ENCODE measurements at regions not wholly inside any gene's neighbourhood (a gene's known extent, or its start where the extent isn't known, plus 50 kb on each side); places are given as distances from the start of the nearest gene placed in this dataset.

GRCh38 chr2:215851696-215852095 is 161.7 kb downstream of the MREG start:
- no peak for DNase-seq (ENCODE audit: low read depth)
- H3K4me3 ChIP-seq (ENCODE audit: low read depth, low read length): no peak overlapping the region
- TF ChIP-seq, protein P1, sequence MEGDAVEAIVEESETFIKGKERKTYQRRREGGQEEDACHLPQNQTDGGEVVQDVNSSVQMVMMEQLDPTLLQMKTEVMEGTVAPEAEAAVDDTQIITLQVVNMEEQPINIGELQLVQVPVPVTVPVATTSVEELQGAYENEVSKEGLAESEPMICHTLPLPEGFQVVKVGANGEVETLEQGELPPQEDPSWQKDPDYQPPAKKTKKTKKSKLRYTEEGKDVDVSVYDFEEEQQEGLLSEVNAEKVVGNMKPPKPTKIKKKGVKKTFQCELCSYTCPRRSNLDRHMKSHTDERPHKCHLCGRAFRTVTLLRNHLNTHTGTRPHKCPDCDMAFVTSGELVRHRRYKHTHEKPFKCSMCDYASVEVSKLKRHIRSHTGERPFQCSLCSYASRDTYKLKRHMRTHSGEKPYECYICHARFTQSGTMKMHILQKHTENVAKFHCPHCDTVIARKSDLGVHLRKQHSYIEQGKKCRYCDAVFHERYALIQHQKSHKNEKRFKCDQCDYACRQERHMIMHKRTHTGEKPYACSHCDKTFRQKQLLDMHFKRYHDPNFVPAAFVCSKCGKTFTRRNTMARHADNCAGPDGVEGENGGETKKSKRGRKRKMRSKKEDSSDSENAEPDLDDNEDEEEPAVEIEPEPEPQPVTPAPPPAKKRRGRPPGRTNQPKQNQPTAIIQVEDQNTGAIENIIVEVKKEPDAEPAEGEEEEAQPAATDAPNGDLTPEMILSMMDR (IDR thresholded peaks at IDR 0.05; ENCODE audit: control insufficient read depth, extremely low read depth, insufficient read depth): no peak

GRCh38 chr2:215851082-215851481 is 162.3 kb downstream of the MREG start:
- H3K4me3 ChIP-seq (ENCODE audit: low read depth, low read length): no peak overlapping the region
- TF ChIP-seq, protein P1 (IDR thresholded peaks at IDR 0.05; ENCODE audit: control insufficient read depth, extremely low read depth, insufficient read depth): no peak
- no peak for DNase-seq (ENCODE audit: low read depth)

GRCh38 chr2:215850380-215850779 is 163.0 kb downstream of the MREG start:
- no peak overlapping the region for H3K4me3 ChIP-seq (ENCODE audit: low read depth, low read length)
- no peak for DNase-seq (ENCODE audit: low read depth)
- TF ChIP-seq, protein P1 (IDR thresholded peaks at IDR 0.05; ENCODE audit: control insufficient read depth, extremely low read depth, insufficient read depth): no peak

GRCh38 chr2:215849771-215850170 is 163.6 kb downstream of the MREG start:
- TF ChIP-seq, protein P1 (IDR thresholded peaks at IDR 0.05; ENCODE audit: control insufficient read depth, extremely low read depth, insufficient read depth): no peak
- no peak overlapping the region for H3K4me3 ChIP-seq (ENCODE audit: low read depth, low read length)
- DNase-seq (ENCODE audit: low read depth): no peak

GRCh38 chr2:215848698-215849097 is 164.7 kb downstream of the MREG start:
- no peak overlapping the region for H3K4me3 ChIP-seq (ENCODE audit: low read depth, low read length)
- TF ChIP-seq, protein P1 (IDR thresholded peaks at IDR 0.05; ENCODE audit: control insufficient read depth, extremely low read depth, insufficient read depth): no peak
- no peak for DNase-seq (ENCODE audit: low read depth)

- no peak overlapping the region for H3K4me3 ChIP-seq (ENCODE audit: low read depth, low read length)
- TF ChIP-seq, protein P1 (IDR thresholded peaks at IDR 0.05; ENCODE audit: control insufficient read depth, extremely low read depth, insufficient read depth): no peak
- no peak for DNase-seq (ENCODE audit: low read depth)
Observed at GRCh38 chr2:215848146-215848545, 165.2 kb downstream of the MREG start.

- no peak for DNase-seq (ENCODE audit: low read depth)
- TF ChIP-seq, protein P1 (IDR thresholded peaks at IDR 0.05; ENCODE audit: control insufficient read depth, extremely low read depth, insufficient read depth): no peak
- H3K4me3 ChIP-seq (ENCODE audit: low read depth, low read length): no peak overlapping the region
Observed at GRCh38 chr2:215847718-215848117, 165.6 kb downstream of the MREG start.
